HG02870 (cell line): ENCODE measurements at regions not wholly inside any gene's neighbourhood (a gene's known extent, or its start where the extent isn't known, plus 50 kb on each side); places are given as distances from the start of the nearest gene placed in this dataset.
"Not testable (repeated sequence)": the region's sequence is repeated elsewhere in the genome, so short reads cannot be mapped to it uniquely, and the experiment has no call there.

Experiments
- ATAC-seq: cut with Tn5 transposase; IDR thresholded peaks from one replicate; pipeline ENCODE4 v1.9.1; 2021; ENCODE audit warnings: mild to moderate bottlenecking, moderate library complexity; ENCODE audit not compliant: unreplicated experiment

GRCh38 chr15:54776410-54776809 is 420.3 kb downstream of the RSL24D1 start:
- ATAC-seq = no peak

GRCh38 chr15:54772663-54773062 is 424.1 kb downstream of the RSL24D1 start:
- ATAC-seq = no peak

GRCh38 chr15:54749461-54749860 is 447.3 kb downstream of the RSL24D1 start:
- ATAC-seq = not testable (repeated sequence)

DNA sequence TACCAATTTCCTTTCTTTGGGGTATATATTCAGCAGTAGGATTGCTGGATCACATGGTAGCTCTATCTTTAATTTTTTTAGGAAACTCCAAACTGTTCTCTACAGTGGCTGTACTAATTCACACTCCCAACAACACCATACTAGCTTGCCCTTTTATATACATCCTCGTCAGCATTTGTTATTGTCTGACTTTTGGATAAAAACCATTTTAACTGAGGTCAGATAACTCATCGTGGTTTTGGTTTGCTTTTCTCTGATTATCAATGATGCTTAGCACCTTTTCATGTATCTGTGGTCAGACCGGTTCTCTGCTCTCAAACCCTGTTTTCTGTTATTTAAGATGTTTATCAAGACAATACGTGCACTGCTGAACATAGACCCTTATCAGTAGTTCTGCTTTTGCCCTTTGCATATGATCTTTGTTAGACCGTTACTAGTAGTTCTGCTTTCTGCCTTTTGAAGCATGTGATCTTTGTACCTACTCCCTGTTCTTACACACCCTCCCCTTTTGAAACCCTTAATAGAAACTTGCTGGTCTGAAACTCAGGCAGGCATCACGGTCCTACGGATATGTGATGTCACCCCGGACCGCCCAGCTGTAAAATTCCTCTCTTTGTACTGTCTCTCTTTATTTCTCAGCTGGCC is 474.3 kb downstream of the RSL24D1 start:
- no peak for ATAC-seq

GRCh38 chr15:54719325-54719724 is 477.4 kb downstream of the RSL24D1 start:
- no peak for ATAC-seq

- ATAC-seq = no peak
Observed at GRCh38 chr15:54707805-54708752, 488.7 kb downstream of the RSL24D1 start.

- no peak for ATAC-seq
Observed at GRCh38 chr15:54687628-54688027, 509.1 kb downstream of the RSL24D1 start.
